ENCODE measurements at regions not wholly inside any gene's neighbourhood (a gene's known extent, or its start where the extent isn't known, plus 50 kb on each side); places are given as distances from the start of the nearest gene placed in this dataset.
"Not testable (repeated sequence)": the region's sequence is repeated elsewhere in the genome, so short reads cannot be mapped to it uniquely, and the experiment has no call there.

DNA sequence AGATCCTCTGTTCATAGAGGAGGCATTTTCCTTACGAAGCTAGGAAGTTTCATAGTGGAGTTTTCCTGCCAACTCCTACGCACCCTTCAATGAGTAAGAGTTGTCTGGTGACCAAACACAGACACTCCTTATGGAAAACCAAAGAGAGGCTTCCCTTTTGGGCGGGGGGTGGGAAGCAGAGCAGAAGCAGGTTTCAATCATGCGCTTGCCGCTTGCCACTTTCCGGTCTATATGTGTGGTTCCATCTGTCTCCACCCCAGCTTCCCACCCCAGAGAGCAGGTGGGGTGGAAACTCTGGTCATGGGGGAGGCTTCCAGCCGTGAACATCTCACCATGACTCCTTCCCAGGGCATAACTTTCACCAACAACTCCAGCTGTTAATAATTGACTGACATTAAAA, 68.8 kb upstream of the GRB10 start:
- TF ChIP-seq CTCF (IDR thresholded peaks at IDR 0.05; ENCODE audit: borderline replicate concordance, extremely low read depth, low read length, poor library complexity, severe bottlenecking) (no peak), EZH2 (IDR thresholded peaks at IDR 0.05; ENCODE audit: borderline replicate concordance, low read depth, low read length, severe bottlenecking) (no peak)
- Histone ChIP-seq H3K36me3 (ENCODE audit: insufficient read depth, low read length) (no peaks in the 10 kb centered on the region), H4K20me1 (ENCODE audit: insufficient read depth, low read length) (no peaks in the 10 kb centered on the region), H2AFZ (ENCODE audit: low read depth, low read length) (no peak overlapping the region), H3K4me1 (ENCODE audit: insufficient read depth, low read length) (no peaks in the 10 kb centered on the region), H3K9ac (ENCODE audit: low read depth, low read length) (no peak overlapping the region), H3K9me3 (ENCODE audit: insufficient read depth, low read length, severe bottlenecking) (no peaks in the 10 kb centered on the region), H3K27me3 (ENCODE audit: insufficient read depth, low read length, poor library complexity) (peaks cover 4% of the 10 kb centered on the region), H3K27ac (ENCODE audit: low read length) (no peak overlapping the region), H3K4me3 (ENCODE audit: low read depth in 1 of 2, low read length in 2 of 2) (no peak overlapping the region), H3K79me2 (ENCODE audit: insufficient read depth, low read length) (no peaks in the 10 kb centered on the region), H3K4me2 (ENCODE audit: insufficient read depth, low read length) (no peak overlapping the region)
- no peak for ATAC-seq (ENCODE audit: insufficient read depth, low read depth)
- DNase-seq, result no peak

GRCh38 chr7:50849991-50850390, 67.3 kb upstream of the GRB10 start:
- peaks cover 4% of the 10 kb centered on the region for H3K27me3 ChIP-seq (ENCODE audit: insufficient read depth, low read length, poor library complexity)
- no peak overlapping the region for H3K27ac ChIP-seq (ENCODE audit: low read length)
- H2AFZ ChIP-seq (ENCODE audit: low read depth, low read length), result no peak overlapping the region
- H3K4me1 ChIP-seq (ENCODE audit: insufficient read depth, low read length), result no peaks in the 10 kb centered on the region
- ATAC-seq (ENCODE audit: insufficient read depth, low read depth) (no peak), DNase-seq (no peak)
- H3K9ac ChIP-seq (ENCODE audit: low read depth, low read length), result no peak overlapping the region
- H3K4me3 ChIP-seq (ENCODE audit: low read depth in 1 of 2, low read length in 2 of 2), result no peak overlapping the region
- no peaks in the 10 kb centered on the region for H3K36me3 ChIP-seq (ENCODE audit: insufficient read depth, low read length)
- no peak for TF ChIP-seq EZH2 (IDR thresholded peaks at IDR 0.05; ENCODE audit: borderline replicate concordance, low read depth, low read length, severe bottlenecking)
- TF ChIP-seq CTCF (IDR thresholded peaks at IDR 0.05; ENCODE audit: borderline replicate concordance, extremely low read depth, low read length, poor library complexity, severe bottlenecking), result no peak
- H3K4me2 ChIP-seq (ENCODE audit: insufficient read depth, low read length), result no peak overlapping the region
- H4K20me1 ChIP-seq (ENCODE audit: insufficient read depth, low read length), result no peaks in the 10 kb centered on the region
- no peaks in the 10 kb centered on the region for H3K9me3 ChIP-seq (ENCODE audit: insufficient read depth, low read length, severe bottlenecking)
- no peaks in the 10 kb centered on the region for H3K79me2 ChIP-seq (ENCODE audit: insufficient read depth, low read length)

DNA sequence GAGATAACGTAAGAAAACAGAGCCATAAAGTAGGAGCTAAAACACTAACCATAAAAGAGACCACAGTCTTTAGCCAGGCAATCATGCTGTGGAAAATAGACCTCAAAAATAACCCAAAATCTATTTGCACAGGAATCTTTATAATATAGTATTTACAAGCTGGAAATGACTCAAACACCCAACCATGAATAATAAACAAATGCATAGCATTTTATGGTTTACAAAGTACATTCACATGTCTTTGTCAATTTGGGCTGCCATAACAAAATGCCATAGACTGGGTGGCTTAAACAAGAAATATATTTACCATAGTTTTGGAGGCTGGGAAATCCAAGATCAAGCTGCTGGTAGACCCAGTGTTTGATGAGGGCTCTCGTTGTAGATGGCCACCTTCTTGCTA, 65.5 kb upstream of the GRB10 start:
- Histone ChIP-seq H3K79me2 (ENCODE audit: insufficient read depth, low read length) (no peaks in the 10 kb centered on the region), H3K9ac (ENCODE audit: low read depth, low read length) (no peak overlapping the region), H3K27me3 (ENCODE audit: insufficient read depth, low read length, poor library complexity) (peaks cover 4% of the 10 kb centered on the region), H3K4me1 (ENCODE audit: insufficient read depth, low read length) (no peaks in the 10 kb centered on the region), H3K4me2 (ENCODE audit: insufficient read depth, low read length) (no peak overlapping the region), H2AFZ (ENCODE audit: low read depth, low read length) (no peak overlapping the region), H3K9me3 (ENCODE audit: insufficient read depth, low read length, severe bottlenecking) (no peaks in the 10 kb centered on the region), H3K4me3 (ENCODE audit: low read depth in 1 of 2, low read length in 2 of 2) (no peak overlapping the region), H3K36me3 (ENCODE audit: insufficient read depth, low read length) (no peaks in the 10 kb centered on the region), H4K20me1 (ENCODE audit: insufficient read depth, low read length) (no peaks in the 10 kb centered on the region), H3K27ac (ENCODE audit: low read length) (no peak overlapping the region)
- TF ChIP-seq CTCF (IDR thresholded peaks at IDR 0.05; ENCODE audit: borderline replicate concordance, extremely low read depth, low read length, poor library complexity, severe bottlenecking), result no peak
- no peak for TF ChIP-seq EZH2 (IDR thresholded peaks at IDR 0.05; ENCODE audit: borderline replicate concordance, low read depth, low read length, severe bottlenecking)
- ATAC-seq (ENCODE audit: insufficient read depth, low read depth), result no peak
- DNase-seq, result no peak

DNA sequence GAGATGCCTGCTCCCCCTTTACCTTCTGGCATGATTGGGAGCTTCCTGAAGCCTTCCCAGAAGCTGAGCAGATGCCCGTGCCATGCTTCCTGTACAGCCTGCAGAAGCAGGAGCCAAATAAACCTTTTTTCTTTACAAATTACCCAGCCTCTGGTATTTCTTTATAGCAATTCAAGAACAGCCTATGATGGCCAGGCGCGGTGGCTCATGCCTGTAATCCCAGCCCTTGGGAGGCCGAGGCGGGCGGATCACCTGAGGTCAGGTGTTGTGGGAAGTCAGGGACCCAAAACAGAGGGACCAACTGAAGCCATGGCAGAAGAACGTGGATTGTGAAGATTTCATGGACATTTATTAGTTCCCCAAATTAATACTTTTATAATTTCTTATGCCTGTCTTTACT, 62.2 kb upstream of the GRB10 start:
- DNase-seq; H3K79me2 ChIP-seq (ENCODE audit: insufficient read depth, low read length); H3K27me3 ChIP-seq (ENCODE audit: insufficient read depth, low read length, poor library complexity); H4K20me1 ChIP-seq (ENCODE audit: insufficient read depth, low read length); H3K36me3 ChIP-seq (ENCODE audit: insufficient read depth, low read length); H3K9me3 ChIP-seq (ENCODE audit: insufficient read depth, low read length, severe bottlenecking); H3K9ac ChIP-seq (ENCODE audit: low read depth, low read length); H3K27ac ChIP-seq (ENCODE audit: low read length); ATAC-seq (ENCODE audit: insufficient read depth, low read depth); H3K4me2 ChIP-seq (ENCODE audit: insufficient read depth, low read length); H3K4me3 ChIP-seq (ENCODE audit: low read depth in 1 of 2, low read length in 2 of 2); H3K4me1 ChIP-seq (ENCODE audit: insufficient read depth, low read length); H2AFZ ChIP-seq (ENCODE audit: low read depth, low read length): not testable (repeated sequence)
